Stimulated activated naive CD8-positive, alpha-beta T cell treated with anti-CD3 and anti-CD28 coated beads, Interleukin-15, Interleukin-2, amounts not matched to agents 100 ng/mL and 50 ng/mL, for 24 hours (primary cell): ENCODE measurements at regions not wholly inside any gene's neighbourhood (a gene's known extent, or its start where the extent isn't known, plus 50 kb on each side); places are given as distances from the start of the nearest gene placed in this dataset.

Experiments
- H3K27ac Mint-ChIP-seq: one replicate; pipeline ENCODE4 v1.8.0; 2021; ENCODE audit warnings: mild to moderate bottlenecking, mixed read lengths
- H3K27me3 Mint-ChIP-seq: one replicate; pipeline ENCODE4 v1.8.0; 2021; ENCODE audit warnings: mixed read lengths
- H3K36me3 Mint-ChIP-seq: one replicate; pipeline ENCODE4 v1.8.0; 2021; ENCODE audit warnings: low read depth, mixed read lengths
- H3K4me1 Mint-ChIP-seq: one replicate; pipeline ENCODE4 v1.8.0; 2021; ENCODE audit warnings: low read depth, mixed read lengths
- H3K4me3 Mint-ChIP-seq: one replicate; pipeline ENCODE4 v1.8.0; 2021; ENCODE audit warnings: mild to moderate bottlenecking, mixed read lengths
- H3K9me3 Mint-ChIP-seq: one replicate; pipeline ENCODE4 v1.8.0; 2021; ENCODE audit warnings: mixed read lengths

DNA sequence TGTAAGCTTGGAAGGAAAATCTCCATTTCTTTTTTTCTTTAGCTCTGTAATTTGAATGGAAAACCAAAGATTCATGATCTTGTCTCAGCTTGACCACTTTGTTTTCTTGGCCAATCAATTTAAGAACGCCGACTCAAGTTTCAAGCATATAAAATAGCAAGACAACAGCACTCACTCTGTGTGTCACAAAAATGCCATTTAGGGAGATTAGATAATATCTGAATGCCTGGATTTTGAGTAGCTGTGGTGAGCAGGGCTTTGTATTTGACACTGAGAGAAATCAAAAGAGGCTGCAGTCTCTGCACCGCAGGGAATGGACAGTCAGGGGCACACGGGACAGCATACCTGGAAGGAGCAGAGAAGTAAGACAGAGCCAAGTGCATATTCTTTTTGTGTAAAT, 209.5 kb upstream of the SLC10A2 start:
- H3K4me1 Mint-ChIP-seq = no peaks in the 10 kb centered on the region
- H3K4me3 Mint-ChIP-seq = no peak overlapping the region
- H3K9me3 Mint-ChIP-seq = peaks cover 4% of the 10 kb centered on the region
- H3K27me3 Mint-ChIP-seq = no peaks in the 10 kb centered on the region
- H3K27ac Mint-ChIP-seq = no peak overlapping the region
- no peaks in the 10 kb centered on the region for H3K36me3 Mint-ChIP-seq

DNA sequence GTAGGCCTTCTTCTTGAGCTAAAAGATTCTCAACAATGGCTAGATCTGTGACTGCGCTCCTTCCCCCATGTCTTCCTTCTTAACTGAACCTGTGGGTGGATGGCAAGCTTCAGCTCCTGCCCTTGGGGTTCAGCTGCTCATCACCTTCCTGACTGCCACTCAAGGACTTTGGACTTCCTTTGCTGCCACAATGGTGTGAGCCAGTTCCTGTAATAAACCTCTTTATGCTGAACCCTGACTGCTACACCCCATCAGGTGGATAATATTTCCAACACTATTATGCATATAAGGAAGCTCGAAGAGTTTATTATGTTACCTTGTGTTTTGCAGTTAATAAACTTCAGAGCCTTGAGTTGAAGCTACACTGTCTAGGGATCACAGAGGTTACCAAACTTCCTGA, 208.9 kb upstream of the SLC10A2 start:
- no peaks in the 10 kb centered on the region for H3K27me3 Mint-ChIP-seq
- H3K36me3 Mint-ChIP-seq = no peaks in the 10 kb centered on the region
- no peak overlapping the region for H3K4me3 Mint-ChIP-seq
- peaks cover 4% of the 10 kb centered on the region for H3K9me3 Mint-ChIP-seq
- H3K27ac Mint-ChIP-seq = no peak overlapping the region
- no peaks in the 10 kb centered on the region for H3K4me1 Mint-ChIP-seq

GRCh38 chr13:103273825-103274224, 207.6 kb upstream of the SLC10A2 start:
- Mint-ChIP-seq H3K36me3 (no peaks in the 10 kb centered on the region), H3K4me1 (no peaks in the 10 kb centered on the region), H3K4me3 (no peak overlapping the region), H3K27me3 (no peaks in the 10 kb centered on the region), H3K27ac (no peak overlapping the region), H3K9me3 (no peaks in the 10 kb centered on the region)

- no peaks in the 10 kb centered on the region for H3K4me1 Mint-ChIP-seq
- H3K9me3 Mint-ChIP-seq = peaks cover under 1% of the 10 kb centered on the region
- no peak overlapping the region for H3K27ac Mint-ChIP-seq
- H3K4me3 Mint-ChIP-seq = no peak overlapping the region
- H3K27me3 Mint-ChIP-seq = no peaks in the 10 kb centered on the region
- no peaks in the 10 kb centered on the region for H3K36me3 Mint-ChIP-seq
These were observed 206.6 kb upstream of the SLC10A2 start for GRCh38 chr13:103272770-103273169.

DNA sequence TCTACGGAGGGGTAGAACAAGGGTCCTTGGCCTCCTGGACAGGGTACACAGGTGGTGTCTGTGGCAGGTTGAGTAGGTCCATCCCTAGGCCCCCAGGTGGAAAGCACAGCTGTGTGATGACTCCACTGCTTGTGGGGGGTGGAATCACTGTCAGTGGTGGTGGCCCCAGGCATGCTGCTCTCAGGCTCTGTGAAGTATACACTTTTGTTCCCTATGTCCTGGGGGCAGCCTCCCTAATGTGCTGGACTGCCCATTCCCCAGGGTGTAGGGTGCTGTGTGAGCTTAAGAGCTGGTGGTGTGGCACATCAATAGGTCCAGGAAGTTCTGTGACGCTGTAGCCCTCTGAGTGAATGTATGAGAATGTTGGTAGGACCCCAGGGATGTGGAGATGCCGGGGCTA, 197.2 kb upstream of the SLC10A2 start:
- Mint-ChIP-seq H3K4me1 (no peaks in the 10 kb centered on the region), H3K9me3 (peaks cover 34% of the 10 kb centered on the region), H3K27ac (no peak overlapping the region), H3K27me3 (no peaks in the 10 kb centered on the region), H3K36me3 (no peaks in the 10 kb centered on the region), H3K4me3 (no peak overlapping the region)

GRCh38 chr13:103255587-103256301, 189.5 kb upstream of the SLC10A2 start:
- Mint-ChIP-seq H3K27ac (no peak overlapping the region), H3K9me3 (peaks cover 5% of the 10 kb centered on the region), H3K4me3 (no peak overlapping the region), H3K4me1 (no peaks in the 10 kb centered on the region), H3K36me3 (no peaks in the 10 kb centered on the region), H3K27me3 (no peaks in the 10 kb centered on the region)

GRCh38 chr13:103250071-103250470, 183.9 kb upstream of the SLC10A2 start:
- no peaks in the 10 kb centered on the region for H3K36me3 Mint-ChIP-seq
- H3K4me1 Mint-ChIP-seq = no peaks in the 10 kb centered on the region
- H3K27ac Mint-ChIP-seq = no peak overlapping the region
- no peaks in the 10 kb centered on the region for H3K9me3 Mint-ChIP-seq
- H3K4me3 Mint-ChIP-seq = no peak overlapping the region
- no peaks in the 10 kb centered on the region for H3K27me3 Mint-ChIP-seq

GRCh38 chr13:103246581-103247200, 180.5 kb upstream of the SLC10A2 start:
- Mint-ChIP-seq H3K27me3 (no peaks in the 10 kb centered on the region), H3K36me3 (no peaks in the 10 kb centered on the region), H3K4me3 (no peak overlapping the region), H3K27ac (no peak overlapping the region), H3K4me1 (no peaks in the 10 kb centered on the region), H3K9me3 (no peaks in the 10 kb centered on the region)

DNA sequence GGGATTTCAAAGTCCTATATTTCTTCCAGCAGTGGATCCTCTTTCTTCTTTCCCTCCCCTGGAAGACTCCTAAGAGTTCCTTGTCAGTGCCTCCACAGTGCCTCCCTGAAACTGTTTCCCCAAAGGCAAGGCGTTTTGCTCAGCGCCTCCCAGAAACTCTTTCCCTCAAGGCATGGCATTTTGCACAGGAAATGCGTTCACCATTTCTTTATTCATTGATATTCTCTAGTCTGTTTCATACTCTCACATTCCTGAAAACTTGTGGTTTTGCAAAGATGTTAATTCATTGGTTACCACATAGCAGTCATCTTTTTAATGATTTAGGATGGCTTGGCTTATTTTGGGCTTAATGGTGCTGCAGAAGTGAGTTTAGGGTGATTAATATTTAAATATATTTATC, 177.3 kb upstream of the SLC10A2 start:
- Mint-ChIP-seq H3K36me3 (no peaks in the 10 kb centered on the region), H3K27ac (no peak overlapping the region), H3K27me3 (no peaks in the 10 kb centered on the region), H3K9me3 (no peaks in the 10 kb centered on the region), H3K4me3 (no peak overlapping the region), H3K4me1 (no peaks in the 10 kb centered on the region)

- Mint-ChIP-seq H3K27ac (no peak overlapping the region), H3K4me3 (no peak overlapping the region), H3K9me3 (peaks cover 1% of the 10 kb centered on the region), H3K27me3 (no peaks in the 10 kb centered on the region), H3K36me3 (no peaks in the 10 kb centered on the region), H3K4me1 (no peaks in the 10 kb centered on the region)
These were observed 172.2 kb upstream of the SLC10A2 start for GRCh38 chr13:103238441-103238840.

DNA sequence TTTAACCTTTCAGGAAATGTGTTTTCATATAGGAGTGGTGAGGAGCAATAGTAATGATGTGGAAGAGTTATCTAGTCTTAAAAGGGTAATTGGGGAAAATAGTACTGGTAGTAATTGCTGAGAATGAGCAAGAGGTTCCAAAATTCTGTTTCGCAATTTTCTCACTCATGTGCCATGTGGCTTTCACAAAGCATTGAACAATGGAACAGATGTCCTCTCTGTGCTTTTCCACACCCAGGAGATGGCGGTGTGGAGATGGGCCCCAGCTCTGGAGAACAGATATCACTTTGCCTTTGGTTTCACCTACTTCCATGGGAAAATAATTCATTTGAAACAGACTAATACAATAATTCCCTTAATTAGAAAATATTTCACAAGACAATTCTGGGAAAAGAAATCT, 170.0 kb upstream of the SLC10A2 start:
- Mint-ChIP-seq H3K27ac (no peak overlapping the region), H3K36me3 (no peaks in the 10 kb centered on the region), H3K27me3 (no peaks in the 10 kb centered on the region), H3K4me1 (no peaks in the 10 kb centered on the region), H3K4me3 (no peak overlapping the region), H3K9me3 (peaks cover 10% of the 10 kb centered on the region)

DNA sequence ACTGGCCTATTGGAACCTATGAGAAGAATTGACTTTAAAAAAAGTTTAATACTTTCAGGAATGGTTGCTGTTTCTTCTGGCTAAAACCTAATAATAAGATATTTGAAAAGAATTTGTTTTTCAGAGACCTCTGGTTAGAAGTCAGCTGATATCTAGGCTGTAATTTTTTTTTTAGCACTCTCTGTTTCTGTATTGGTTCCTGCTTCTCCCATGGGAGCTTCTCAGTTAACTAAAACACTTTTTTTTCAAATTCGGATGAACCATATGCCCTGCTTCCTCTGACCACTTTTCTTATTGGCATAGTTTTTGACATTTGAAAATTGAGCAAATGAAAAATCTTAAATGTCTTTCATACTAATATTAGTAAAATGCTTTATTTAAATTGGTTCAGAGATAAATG, 163.5 kb upstream of the SLC10A2 start:
- peaks cover 20% of the 10 kb centered on the region for H3K9me3 Mint-ChIP-seq
- H3K36me3 Mint-ChIP-seq = no peaks in the 10 kb centered on the region
- H3K4me1 Mint-ChIP-seq = no peaks in the 10 kb centered on the region
- no peak overlapping the region for H3K4me3 Mint-ChIP-seq
- H3K27ac Mint-ChIP-seq = no peak overlapping the region
- no peaks in the 10 kb centered on the region for H3K27me3 Mint-ChIP-seq

DNA sequence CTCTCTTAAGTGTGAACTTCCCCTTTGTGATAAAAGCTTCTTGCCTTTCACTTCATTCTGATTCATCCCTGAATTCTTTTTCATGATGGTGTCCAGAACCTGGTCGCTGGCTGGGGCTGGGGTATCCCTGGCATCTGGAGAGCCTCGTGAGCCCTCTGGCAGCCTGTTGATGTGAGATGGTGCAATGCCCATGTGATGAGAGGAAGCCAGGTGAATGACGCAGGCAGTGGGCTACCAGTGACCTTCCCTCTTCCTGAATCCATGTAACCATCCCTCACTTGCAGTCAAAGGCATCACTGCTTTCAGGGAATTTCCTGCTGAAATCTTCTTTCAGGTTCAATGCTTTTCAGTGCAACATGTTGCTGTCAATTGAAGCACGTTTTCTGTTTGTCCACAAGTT, 158.6 kb upstream of the SLC10A2 start:
- Mint-ChIP-seq H3K4me3 (no peak overlapping the region), H3K27me3 (no peaks in the 10 kb centered on the region), H3K4me1 (no peaks in the 10 kb centered on the region), H3K36me3 (no peaks in the 10 kb centered on the region), H3K9me3 (peaks cover 8% of the 10 kb centered on the region), H3K27ac (no peak overlapping the region)

DNA sequence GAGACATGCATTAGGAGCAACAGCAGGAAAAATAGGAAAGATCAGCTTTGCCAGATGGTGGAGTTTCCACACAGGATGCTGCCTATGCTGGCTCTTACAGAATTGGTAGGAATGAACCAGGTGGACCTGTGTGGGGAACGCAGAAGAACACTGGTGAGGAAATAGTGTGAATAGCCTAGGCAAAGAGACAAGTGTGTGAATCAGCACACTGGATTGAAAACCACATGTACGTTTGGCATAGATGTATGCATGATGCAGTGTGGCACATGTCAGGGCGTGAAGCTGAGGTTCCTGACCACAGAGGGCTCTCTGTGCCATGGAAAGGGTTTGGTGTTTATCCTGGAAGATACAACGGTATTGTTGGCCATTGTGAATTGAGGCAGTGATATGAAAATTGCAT, 156.5 kb upstream of the SLC10A2 start:
- H3K27ac Mint-ChIP-seq = no peak overlapping the region

DNA sequence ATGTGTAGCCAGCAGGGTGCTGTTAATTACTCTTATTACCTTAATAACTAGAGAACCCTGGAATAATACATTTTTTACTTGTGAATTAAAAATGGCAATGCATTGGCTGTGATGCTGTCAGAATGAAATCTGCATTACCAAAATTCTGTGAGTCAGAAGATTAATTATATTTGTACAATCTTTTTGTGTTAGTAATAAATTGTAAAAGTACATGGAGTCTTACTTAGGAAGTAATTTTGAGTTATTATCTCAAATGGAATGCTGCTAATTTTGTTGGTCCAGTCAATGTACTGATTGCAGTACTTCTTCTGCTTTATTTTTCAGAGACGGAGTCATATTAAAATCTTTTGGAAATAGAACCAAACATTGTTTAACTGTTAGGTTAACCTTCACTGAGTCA, 152.0 kb upstream of the SLC10A2 start:
- Mint-ChIP-seq H3K9me3 (no peaks in the 10 kb centered on the region), H3K4me3 (no peak overlapping the region), H3K27ac (no peak overlapping the region), H3K36me3 (no peaks in the 10 kb centered on the region), H3K27me3 (no peaks in the 10 kb centered on the region), H3K4me1 (no peaks in the 10 kb centered on the region)

More for the DNA sequence above, 156.5 kb upstream of the SLC10A2 start:
- H3K4me3 Mint-ChIP-seq = no peak overlapping the region
- no peaks in the 10 kb centered on the region for H3K36me3 Mint-ChIP-seq
- no peaks in the 10 kb centered on the region for H3K27me3 Mint-ChIP-seq
- no peaks in the 10 kb centered on the region for H3K4me1 Mint-ChIP-seq
- peaks cover 8% of the 10 kb centered on the region for H3K9me3 Mint-ChIP-seq

- Mint-ChIP-seq H3K36me3 (no peaks in the 10 kb centered on the region), H3K9me3 (no peaks in the 10 kb centered on the region), H3K27me3 (no peaks in the 10 kb centered on the region), H3K27ac (no peak overlapping the region), H3K4me1 (no peaks in the 10 kb centered on the region), H3K4me3 (no peak overlapping the region)
These were observed 146.9 kb upstream of the SLC10A2 start for GRCh38 chr13:103213152-103213551.
